Adrenal gland (tissue), 9 donors: ENCODE measurements at regions not wholly inside any gene's neighbourhood (a gene's known extent, or its start where the extent isn't known, plus 50 kb on each side); places are given as distances from the start of the nearest gene placed in this dataset.

Experiments used
- DNase-seq, 7 donors: peaks; one replicate each; pipeline ENCODE4 v3.0.0-alpha.2; 2019 to 2020
- H3K27ac ChIP-seq, 5 donors: fragments of 200-600 bp; sonication (generic) in 4 of 5; 1 replicate in 3 of 5; 2 replicates in 2 of 5; pipeline versions ENCODE4 v1.5.1 to v1.8.0; 2016 to 2020; ENCODE audit warnings: mild to moderate bottlenecking in 1 of 5
- H3K27me3 ChIP-seq: fragments of 200-600 bp; 2 replicates; pipeline ENCODE4 v1.8.0; 2021
- H3K36me3 ChIP-seq, 2 donors: fragments of 200-600 bp; replicated peaks in 1 of 2; 1 replicate in 1 of 2; 2 replicates in 1 of 2; pipeline versions ENCODE4 v1.5.1 to v1.8.0; 2018 to 2022
- H3K4me1 ChIP-seq, 2 donors: fragments of 200-600 bp; replicated peaks in 1 of 2; 1 replicate in 1 of 2; 2 replicates in 1 of 2; pipeline versions ENCODE4 v1.5.1 to v1.8.0; 2018 to 2021
- H3K4me3 ChIP-seq, 4 donors: fragments of 200-600 bp; sonication (generic) in 3 of 4; one replicate each; pipeline ENCODE4 v1.5.1; 2016 to 2018
- H3K9me3 ChIP-seq, 3 donors: fragments of 200-600 bp; sonication (generic) in 1 of 3; replicated peaks in 1 of 3; 1 replicate in 2 of 3; 2 replicates in 1 of 3; pipeline versions ENCODE4 v1.5.1 to v1.8.0; 2016 to 2021
- CTCF ChIP-seq, 6 experiments: fragments of 450-650 bp in 4 of 6; fragments of 200-600 bp in 2 of 6; sonication (generic) in 1 of 6; IDR thresholded peaks; 1 replicate in 5 of 6; 2 replicates in 1 of 6; pipeline versions ENCODE4 v1.5.1 to v1.8.0; 2016 to 2021; ENCODE audit warnings: antibody characterized with exemption in 6 of 6, mild to moderate bottlenecking in 2 of 6, moderate library complexity in 1 of 6
- POLR2A ChIP-seq, 2 donors: fragments of 450-650 bp; IDR thresholded peaks; one replicate each; pipeline ENCODE4 v1.6.1; 2017; ENCODE audit warnings: antibody characterized with exemption in 2 of 2, mild to moderate bottlenecking in 2 of 2, moderate library complexity in 1 of 2
- WGBS, 4 donors: extraction: QIAGEN DNeasy Blood & Tissue Kit in 2 of 4; methylation state at CpG; one replicate each; pipeline versions ENCODE4 v1.1.5 to v1.1.7; 2013 to 2017; 5-methylcytosine and 5-hydroxymethylcytosine counted together
- intact Hi-C, 2 donors: fragments of 100-400 bp; cut with DNase I; formaldehyde crosslinking; loops; one replicate each; pipeline versions ENCODE4 v1.14.1 to v1.15.0; 2022 to 2023
- donor health status: healthy with polysubstance abuse.
- donor health status: Bipolar disorder and iron deficiency.
- donor health status: DM: yes; HTN: yes; CAD: no.
- donor health status: DM: no; HTN: no; CAD: no.
- donor health status: DM: no; HTN: no; CAD: no.

- TF ChIP-seq POLR2A (IDR thresholded peaks at IDR 0.05): no peak
- no peak for TF ChIP-seq CTCF (IDR thresholded peaks at IDR 0.05)
- DNase-seq: no peak
- no peaks in the 10 kb centered on the region for H3K36me3 ChIP-seq
- no peak overlapping the region for H3K27ac ChIP-seq
- H3K9me3 ChIP-seq: no peaks in the 10 kb centered on the region
- intact Hi-C loops: no loop called here
- whole genome bisulfite sequencing, 4 donors: 41 to 53% (median 48%) methylated on average over 2 of the region's 2 CpGs
- H3K27me3 ChIP-seq: no peaks in the 10 kb centered on the region
- no peaks in the 10 kb centered on the region for H3K4me1 ChIP-seq
- no peak overlapping the region for H3K4me3 ChIP-seq
Observed at GRCh38 chr1:193609592-193609991, 423.2 kb upstream of the B3GALT2 start.

- TF ChIP-seq POLR2A (IDR thresholded peaks at IDR 0.05) (no peak), CTCF (IDR thresholded peaks at IDR 0.05) (no peak)
- Histone ChIP-seq H3K4me1 (no peaks in the 10 kb centered on the region), H3K9me3 (no peaks in the 10 kb centered on the region), H3K4me3 (no peak overlapping the region), H3K27me3 (no peaks in the 10 kb centered on the region), H3K27ac (no peak overlapping the region), H3K36me3 (no peaks in the 10 kb centered on the region)
- DNase-seq: no peak
- WGBS, 4 donors: 82 to 93% (median 87%) methylated on average over 3 of the region's 3 CpGs
- intact Hi-C loops: no loop called here
Observed at GRCh38 chr1:193607787-193608186, 421.4 kb upstream of the B3GALT2 start.

GRCh38 chr1:193606035-193606434 is 419.6 kb upstream of the B3GALT2 start:
- WGBS, 4 donors: 93 to 96% (median 94%) methylated on average over 5 of the region's 5 CpGs
- no peaks in the 10 kb centered on the region for H3K27me3 ChIP-seq
- DNase-seq: no peak
- no peak overlapping the region for H3K4me3 ChIP-seq
- no peaks in the 10 kb centered on the region for H3K36me3 ChIP-seq
- H3K27ac ChIP-seq: no peak overlapping the region
- H3K4me1 ChIP-seq: no peaks in the 10 kb centered on the region
- TF ChIP-seq POLR2A (IDR thresholded peaks at IDR 0.05) (no peak), CTCF (IDR thresholded peaks at IDR 0.05) (no peak)
- intact Hi-C loops: no loop called here
- no peaks in the 10 kb centered on the region for H3K9me3 ChIP-seq

- H3K27ac ChIP-seq: no peak overlapping the region
- WGBS, 4 donors: 80 to 92% (median 86%) methylated on average over 2 of the region's 2 CpGs
- no peak for DNase-seq
- intact Hi-C loops: no loop called here
- H3K27me3 ChIP-seq: no peaks in the 10 kb centered on the region
- H3K4me1 ChIP-seq: no peaks in the 10 kb centered on the region
- H3K36me3 ChIP-seq: no peaks in the 10 kb centered on the region
- no peak overlapping the region for H3K4me3 ChIP-seq
- H3K9me3 ChIP-seq: no peaks in the 10 kb centered on the region
- TF ChIP-seq POLR2A (IDR thresholded peaks at IDR 0.05): no peak
Observed at GRCh38 chr1:193602705-193603104, 416.3 kb upstream of the B3GALT2 start.

GRCh38 chr1:193593147-193593885 is 406.9 kb upstream of the B3GALT2 start:
- Histone ChIP-seq H3K27ac (no peak overlapping the region), H3K9me3 (no peaks in the 10 kb centered on the region), H3K36me3 (no peaks in the 10 kb centered on the region), H3K4me3 (no peak overlapping the region), H3K4me1 (peaks cover 7 to 16% of the 10 kb centered on the region in 2 donors), H3K27me3 (no peaks in the 10 kb centered on the region)
- 73 to 85% (median 79%) methylated on average over 3 of the region's 3 CpGs for WGBS, 4 donors
- no peak for TF ChIP-seq CTCF (IDR thresholded peaks at IDR 0.05)
- no peak for DNase-seq
- intact Hi-C loops: no loop called here
